GM18951 (cell line): ENCODE measurements at regions not wholly inside any gene's neighbourhood (a gene's known extent, or its start where the extent isn't known, plus 50 kb on each side); places are given as distances from the start of the nearest gene placed in this dataset.

ENCODE experiments used
- POLR2A ChIP-seq: IDR thresholded peaks from 4 replicates; pipeline ENCODE4 v1.6.1; 2011; ENCODE audit warnings: mild to moderate bottlenecking; ENCODE audit not compliant: insufficient read length, insufficient read depth; ENCODE audit errors: extremely low read depth
- in situ Hi-C: fragments of 300-500 bp; cut with MboI; formaldehyde crosslinking; loops from one replicate; pipeline ENCODE4 v1.12.0; 2022; ENCODE audit warnings: low sequenced_read_pairs, mixed read lengths, inconsistent platforms; ENCODE audit not compliant: unreplicated experiment

DNA sequence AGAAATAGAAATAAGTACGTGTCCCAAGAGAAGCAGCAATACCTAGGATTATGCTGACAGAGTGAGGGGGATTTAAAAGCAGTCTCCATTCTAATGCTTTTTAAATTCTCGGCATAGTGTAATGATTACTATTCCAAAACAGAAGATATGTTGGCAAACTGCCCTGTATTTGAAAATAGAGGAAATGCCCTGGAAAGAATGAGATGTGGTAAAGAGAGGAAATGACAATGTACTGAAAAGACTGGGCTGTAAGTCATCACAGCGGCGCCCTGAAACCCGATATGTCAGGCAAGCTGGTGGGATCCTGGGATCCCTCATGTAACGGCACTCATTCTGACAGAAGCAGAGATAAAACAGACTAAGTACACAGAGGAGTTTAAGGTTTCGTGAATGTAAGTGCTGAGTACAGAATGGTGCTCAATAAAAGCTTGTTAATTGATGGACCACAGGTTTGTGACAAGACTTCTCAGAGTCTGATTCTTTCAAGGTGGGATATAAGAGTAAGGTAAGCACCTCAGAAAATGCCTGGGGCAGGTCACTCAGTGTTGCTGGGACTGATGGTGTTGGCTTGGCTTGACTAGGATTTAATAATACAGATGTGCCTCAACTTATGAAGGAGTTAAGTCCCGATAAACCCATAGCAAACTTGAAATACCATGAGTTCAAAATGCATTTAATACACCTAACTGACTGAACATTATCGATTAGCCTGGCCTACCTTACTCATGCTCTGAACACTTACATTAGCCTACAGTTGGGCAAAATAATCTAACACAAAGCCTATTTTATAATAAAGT lies 91.4 kb downstream of the NFKBIZ start:
- no peak for TF ChIP-seq POLR2A
- in situ Hi-C loops: no loop called here

DNA sequence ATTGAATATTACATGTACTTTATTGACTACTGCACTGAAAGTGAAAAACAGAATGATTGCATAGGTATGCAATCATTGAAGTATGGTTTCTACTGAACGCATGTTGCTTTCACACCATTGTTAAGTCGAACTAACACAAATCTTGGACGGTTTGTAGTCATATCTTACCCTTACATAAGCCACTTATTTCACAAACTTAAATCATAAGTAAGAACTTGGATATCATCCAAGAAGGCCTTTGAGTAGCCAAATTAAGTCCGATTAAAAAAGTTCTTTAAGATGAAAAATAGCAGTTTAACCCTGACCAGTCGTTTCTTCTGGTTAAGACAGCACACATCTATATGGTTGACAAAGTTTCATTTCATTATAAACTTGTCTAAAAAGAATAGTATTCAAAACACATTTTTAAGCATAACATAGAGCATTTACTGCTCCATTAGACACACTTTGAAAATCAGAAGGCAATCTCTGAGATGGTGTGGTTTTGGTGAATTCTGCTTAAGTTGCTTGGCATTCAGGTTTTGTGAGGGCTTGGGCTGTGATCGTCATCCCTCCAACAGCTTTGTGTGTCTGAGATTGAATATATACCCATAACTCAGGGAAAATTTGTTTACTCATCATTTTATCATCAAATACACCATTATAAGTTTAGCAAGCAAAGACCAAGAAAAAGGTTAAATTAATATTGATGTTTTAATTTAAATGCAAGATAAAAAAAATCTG lies 92.2 kb downstream of the NFKBIZ start:
- TF ChIP-seq POLR2A: no peak
- in situ Hi-C loops: no loop called here

DNA sequence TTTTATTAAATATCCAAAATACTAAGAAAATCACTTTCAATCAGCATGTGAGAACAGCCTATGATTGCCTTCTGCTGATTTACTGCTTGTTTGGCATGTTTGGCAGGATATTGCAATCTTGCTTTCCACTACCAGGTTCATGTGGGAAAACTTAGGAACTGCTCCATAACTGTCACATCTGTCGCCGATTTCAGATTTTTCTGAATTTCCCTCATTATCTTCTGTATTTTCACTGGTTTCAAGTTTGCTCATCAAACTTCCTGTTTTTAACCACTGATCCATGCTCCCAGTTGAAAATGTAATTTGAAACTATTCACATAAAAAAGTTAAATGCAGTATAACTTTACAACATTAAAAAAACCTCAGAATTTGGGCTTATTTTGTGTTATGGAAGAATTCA lies 93.0 kb downstream of the NFKBIZ start:
- in situ Hi-C loops: no loop called here
- no peak for TF ChIP-seq POLR2A

DNA sequence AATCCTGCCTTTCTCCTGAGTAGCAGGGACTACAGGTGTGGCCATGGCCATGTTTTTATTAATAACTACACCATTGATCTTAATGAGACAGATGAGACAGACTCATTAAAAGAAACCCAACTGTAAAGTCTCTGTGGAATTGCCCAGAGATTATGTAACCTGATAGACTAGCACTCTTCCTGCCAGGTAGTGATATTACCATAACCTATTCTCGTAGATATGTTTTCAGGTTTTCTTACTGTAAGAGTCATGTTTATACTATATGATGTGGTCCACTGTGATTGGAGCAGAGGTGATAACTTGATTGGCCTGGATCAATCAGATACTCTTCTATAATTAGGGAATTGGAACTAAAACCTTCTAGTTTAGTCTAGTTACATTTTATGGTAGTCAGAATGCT lies 93.7 kb downstream of the NFKBIZ start:
- in situ Hi-C loops: no loop called here
- TF ChIP-seq POLR2A: no peak

DNA sequence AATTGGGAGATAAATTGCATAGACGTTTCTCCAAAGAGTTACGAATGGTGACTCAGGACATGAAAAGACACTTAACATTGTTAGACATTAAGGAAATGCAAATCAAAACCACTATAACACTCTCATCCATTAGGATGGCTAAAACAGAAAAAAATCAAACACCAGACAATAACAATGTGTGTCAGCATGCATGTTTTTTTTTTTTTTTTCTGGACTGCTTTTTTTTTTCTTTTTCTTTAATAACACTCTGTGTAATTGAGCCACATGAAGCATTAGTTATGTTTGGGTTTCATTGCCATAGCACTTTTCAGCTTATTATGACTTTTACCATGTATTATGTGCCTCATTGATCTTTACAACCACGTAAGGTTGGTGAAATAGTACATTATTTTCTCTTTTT lies 95.0 kb downstream of the NFKBIZ start:
- TF ChIP-seq POLR2A: no peak
- in situ Hi-C loops: no loop called here

DNA sequence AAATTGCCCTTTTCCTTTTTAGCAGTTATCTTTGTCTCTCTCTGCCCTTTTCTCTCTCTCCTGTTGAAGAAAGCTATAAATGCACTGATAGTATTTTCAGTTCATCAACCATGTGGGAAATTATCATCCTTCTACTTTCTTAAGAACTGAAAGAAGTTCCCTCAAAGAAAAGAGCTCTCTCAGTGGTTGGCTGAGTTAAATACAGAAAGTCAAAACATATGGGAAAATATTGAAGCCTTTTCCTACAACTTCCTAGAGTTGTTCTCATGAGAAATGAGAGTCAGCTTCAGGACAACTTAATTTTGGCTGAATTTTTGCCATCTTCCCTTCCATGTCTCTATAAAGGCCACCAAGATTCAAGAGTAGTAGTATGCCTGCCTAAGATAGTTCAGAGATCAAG lies 96.7 kb downstream of the NFKBIZ start:
- in situ Hi-C loops: no loop called here
- TF ChIP-seq POLR2A: no peak

DNA sequence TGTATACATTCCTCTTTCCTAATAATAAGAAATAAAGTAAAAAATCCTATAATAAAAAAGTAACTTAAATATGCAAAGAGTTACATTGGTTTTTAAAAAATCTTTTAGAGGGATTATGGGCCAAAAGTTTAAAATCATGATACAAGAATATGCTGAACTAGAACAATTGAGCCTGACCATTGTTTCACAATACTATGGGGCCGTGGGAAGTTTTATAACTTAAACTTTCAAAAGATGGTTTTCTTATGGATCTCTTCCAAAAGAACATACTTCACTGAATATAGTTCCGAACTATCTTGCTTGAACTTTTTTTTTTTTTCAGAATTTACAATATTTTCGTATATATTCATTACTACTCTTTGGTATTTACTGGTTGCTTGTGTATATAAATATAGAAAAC lies 97.6 kb downstream of the NFKBIZ start:
- in situ Hi-C loops: no loop called here
- no peak for TF ChIP-seq POLR2A

DNA sequence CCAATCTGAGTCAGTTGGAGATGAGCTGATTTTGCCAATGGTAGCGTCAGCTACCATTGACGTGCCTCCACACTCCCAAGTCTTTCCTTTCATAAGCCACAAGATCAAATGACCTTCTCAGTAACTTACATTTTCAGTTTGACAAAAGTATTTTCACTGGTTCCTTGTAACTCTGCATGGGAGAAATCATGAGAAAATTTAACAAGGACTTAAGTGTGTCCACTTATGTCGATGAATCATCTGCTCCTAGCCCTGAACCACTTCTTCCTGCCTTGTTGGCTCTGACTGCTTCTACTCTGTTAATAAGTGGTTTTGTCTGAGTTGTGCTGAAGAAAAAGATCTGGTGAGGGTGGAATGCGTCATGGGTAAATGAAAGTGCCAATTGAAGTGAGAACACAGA lies 101.2 kb downstream of the NFKBIZ start:
- no peak for TF ChIP-seq POLR2A
- in situ Hi-C loops: loop anchor here (5.0 kb wide), 1 partner anchor 37 kb away; no protein-coding TSS in a partner anchor

DNA sequence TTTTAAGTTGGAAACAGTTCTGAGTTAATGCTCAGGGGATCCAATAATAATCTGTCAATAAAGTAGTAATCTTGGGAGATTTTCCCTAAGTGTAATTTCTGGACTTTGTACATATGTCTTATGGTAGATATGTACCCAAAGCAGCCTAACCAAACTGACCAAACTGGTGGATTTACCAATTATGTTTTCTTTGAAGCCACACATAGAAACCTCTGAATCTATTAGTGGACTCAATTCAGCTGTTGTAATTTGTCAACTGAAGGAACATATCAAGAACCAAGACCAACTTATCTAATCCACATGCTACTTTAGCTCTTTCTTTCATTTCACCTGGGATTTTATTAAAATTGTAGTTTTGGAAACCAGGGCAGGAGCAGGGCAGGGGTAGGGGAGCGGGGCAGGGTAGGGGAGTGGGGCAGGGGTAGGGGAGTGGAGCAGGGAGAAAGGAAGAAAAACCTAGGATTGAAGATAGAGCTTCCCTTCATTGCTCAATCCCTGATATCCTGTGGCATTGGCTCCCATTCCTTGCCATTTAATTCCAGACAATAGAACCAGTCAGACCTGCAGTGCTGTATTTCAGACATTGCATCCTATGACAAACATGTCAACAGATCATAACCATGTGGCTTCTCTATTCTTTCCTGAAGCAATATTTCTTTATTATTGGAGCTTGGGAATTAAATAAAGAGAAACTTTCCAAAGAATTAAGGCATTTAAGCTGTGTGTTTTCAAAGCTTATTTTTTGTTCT lies 101.8 kb downstream of the NFKBIZ start:
- in situ Hi-C loops: loop anchor here (5.0 kb wide), 1 partner anchor 36 kb away; no protein-coding TSS in a partner anchor
- no peak for TF ChIP-seq POLR2A

DNA sequence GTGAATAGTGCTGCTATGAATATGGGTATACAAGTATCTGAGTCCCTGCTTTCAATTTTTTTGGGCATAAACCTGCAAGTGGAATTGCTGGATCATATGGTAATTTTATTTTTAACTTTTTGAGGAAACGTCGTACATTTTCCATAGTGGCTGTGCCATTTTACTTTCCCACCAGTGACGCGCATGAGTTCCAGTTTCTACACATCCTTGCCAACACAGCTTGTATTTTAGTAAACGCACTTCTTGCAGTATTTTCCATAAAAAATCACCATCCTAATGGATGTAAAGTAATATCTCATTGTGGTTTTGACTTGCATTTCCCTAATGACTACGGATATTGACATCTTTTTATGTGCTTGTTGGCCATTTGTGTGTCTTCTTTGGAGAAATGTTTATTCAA lies 105.0 kb downstream of the NFKBIZ start:
- TF ChIP-seq POLR2A: no peak
- in situ Hi-C loops: loop anchor here (5.0 kb wide), 1 partner anchor 33 kb away; no protein-coding TSS in a partner anchor

DNA sequence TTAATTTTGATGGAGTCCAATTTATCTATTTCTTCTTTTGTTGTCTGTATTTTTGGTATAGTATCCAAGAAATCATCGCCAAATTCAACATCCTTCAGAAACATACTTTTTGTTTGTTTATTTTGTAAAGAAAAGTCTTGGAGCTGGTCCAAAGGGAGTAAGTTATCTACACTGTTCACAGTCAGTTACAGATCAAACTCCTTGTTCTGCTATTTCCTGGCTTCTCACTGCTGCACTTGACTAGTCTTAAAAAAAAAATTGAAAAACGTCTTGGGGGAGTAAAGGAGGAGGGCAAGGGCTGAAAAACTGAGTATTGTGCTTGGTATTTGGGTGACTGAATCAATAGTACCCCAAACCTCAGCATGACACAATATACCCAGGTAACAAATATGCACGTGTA lies 105.6 kb downstream of the NFKBIZ start:
- in situ Hi-C loops: loop anchor here (5.0 kb wide), 1 partner anchor 32 kb away; no protein-coding TSS in a partner anchor
- no peak for TF ChIP-seq POLR2A

DNA sequence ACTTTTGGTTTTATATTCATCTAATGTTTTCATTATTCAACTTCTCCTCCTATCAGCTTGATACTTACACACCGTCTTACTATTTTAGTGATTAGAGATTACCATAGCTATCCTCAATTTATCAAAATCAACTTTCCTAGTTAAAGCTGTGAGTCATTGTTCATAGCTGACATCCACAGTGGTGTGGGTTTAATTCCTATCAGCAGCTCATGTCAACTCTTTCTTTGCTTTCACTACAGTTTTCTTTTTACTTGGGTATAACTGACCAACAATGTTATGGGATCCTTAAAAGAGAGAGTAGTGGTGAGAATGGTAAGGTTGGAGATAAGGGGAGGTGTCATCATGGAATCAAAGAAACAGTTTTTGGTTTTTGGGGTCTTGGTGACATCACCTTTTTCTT lies 112.7 kb downstream of the NFKBIZ start:
- TF ChIP-seq POLR2A: no peak
- in situ Hi-C loops: no loop called here

DNA sequence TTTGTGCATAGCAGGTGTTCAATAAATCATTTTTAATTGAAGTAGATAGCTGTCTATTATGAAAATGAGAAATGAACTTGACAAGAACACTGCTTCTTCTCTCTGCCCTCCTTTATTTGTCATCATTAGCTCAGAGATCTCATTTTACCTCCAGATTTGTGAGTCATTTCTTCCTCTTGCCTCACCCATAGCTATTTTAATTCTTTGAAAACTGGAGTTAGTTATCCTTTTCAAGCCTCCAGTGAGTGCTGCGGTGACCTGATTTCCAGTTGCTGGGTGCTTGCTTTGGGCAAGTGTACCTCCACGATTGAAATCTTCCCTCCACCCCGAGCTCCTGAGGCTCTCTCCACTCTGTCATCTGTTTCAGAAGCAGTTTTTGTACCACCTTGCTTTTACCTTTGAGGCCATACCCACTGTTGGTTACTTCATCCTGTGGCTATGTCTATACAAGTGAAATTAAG lies 114.6 kb downstream of the NFKBIZ start:
- no peak for TF ChIP-seq POLR2A
- in situ Hi-C loops: no loop called here
